ENCODE measurements at regions not wholly inside any gene's neighbourhood (a gene's known extent, or its start where the extent isn't known, plus 50 kb on each side); places are given as distances from the start of the nearest gene placed in this dataset.

DNA sequence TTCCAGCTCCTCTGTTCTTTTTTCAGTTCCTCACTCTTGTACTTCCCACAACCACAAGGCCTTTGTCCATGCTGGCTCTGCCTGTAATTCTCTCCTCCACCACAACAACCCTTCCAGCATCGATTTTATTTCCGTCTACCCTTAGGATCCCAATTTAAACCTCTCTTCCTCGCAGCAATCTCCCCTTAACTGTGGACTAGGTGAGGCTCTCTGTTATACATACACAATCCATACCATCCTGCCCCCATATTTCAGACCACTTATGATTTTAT lies 90.4 kb upstream of the ZC3H11B start:
- DNase-seq = no peak
- H3K4me3 ChIP-seq (replicated peaks in 1 of 3) = no peak overlapping the region
- no peaks in the 10 kb centered on the region for H3K27me3 ChIP-seq
- TF ChIP-seq, protein P1, sequence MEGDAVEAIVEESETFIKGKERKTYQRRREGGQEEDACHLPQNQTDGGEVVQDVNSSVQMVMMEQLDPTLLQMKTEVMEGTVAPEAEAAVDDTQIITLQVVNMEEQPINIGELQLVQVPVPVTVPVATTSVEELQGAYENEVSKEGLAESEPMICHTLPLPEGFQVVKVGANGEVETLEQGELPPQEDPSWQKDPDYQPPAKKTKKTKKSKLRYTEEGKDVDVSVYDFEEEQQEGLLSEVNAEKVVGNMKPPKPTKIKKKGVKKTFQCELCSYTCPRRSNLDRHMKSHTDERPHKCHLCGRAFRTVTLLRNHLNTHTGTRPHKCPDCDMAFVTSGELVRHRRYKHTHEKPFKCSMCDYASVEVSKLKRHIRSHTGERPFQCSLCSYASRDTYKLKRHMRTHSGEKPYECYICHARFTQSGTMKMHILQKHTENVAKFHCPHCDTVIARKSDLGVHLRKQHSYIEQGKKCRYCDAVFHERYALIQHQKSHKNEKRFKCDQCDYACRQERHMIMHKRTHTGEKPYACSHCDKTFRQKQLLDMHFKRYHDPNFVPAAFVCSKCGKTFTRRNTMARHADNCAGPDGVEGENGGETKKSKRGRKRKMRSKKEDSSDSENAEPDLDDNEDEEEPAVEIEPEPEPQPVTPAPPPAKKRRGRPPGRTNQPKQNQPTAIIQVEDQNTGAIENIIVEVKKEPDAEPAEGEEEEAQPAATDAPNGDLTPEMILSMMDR (IDR thresholded peaks at IDR 0.05) = no peak
- TF ChIP-seq POLR2A (IDR thresholded peaks at IDR 0.05) = no peak
- no peaks in the 10 kb centered on the region for H3K9me3 ChIP-seq
- no peaks in the 10 kb centered on the region for H3K36me3 ChIP-seq
- 91 to 99% methylated on average over 3 of the region's 3 CpGs for WGBS, 2 donors
- intact Hi-C loops (cut with DNase I) = no loop called here
- H3K4me1 ChIP-seq = no peaks in the 10 kb centered on the region
- no peak overlapping the region for H3K27ac ChIP-seq

- Histone ChIP-seq H3K27me3 (no peaks in the 10 kb centered on the region), H3K4me3 (replicated peaks in 1 of 3) (no peak overlapping the region), H3K4me1 (no peaks in the 10 kb centered on the region), H3K27ac (no peak overlapping the region), H3K36me3 (no peaks in the 10 kb centered on the region), H3K9me3 (no peaks in the 10 kb centered on the region)
- intact Hi-C loops (cut with DNase I) = no loop called here
- TF ChIP-seq, protein P1 (IDR thresholded peaks at IDR 0.05) = no peak
- no peak for TF ChIP-seq POLR2A (IDR thresholded peaks at IDR 0.05)
- 63 to 73% methylated on average over 3 of the region's 3 CpGs for WGBS, 2 donors
- DNase-seq = no peak
Measured at GRCh38 chr1:219701476-219701875, 88.6 kb upstream of the ZC3H11B start.

- no peak for TF ChIP-seq POLR2A (IDR thresholded peaks at IDR 0.05)
- TF ChIP-seq, protein P1 (IDR thresholded peaks at IDR 0.05) = no peak
- Histone ChIP-seq H3K4me3 (replicated peaks in 1 of 3) (no peak overlapping the region), H3K36me3 (no peaks in the 10 kb centered on the region), H3K27me3 (no peaks in the 10 kb centered on the region), H3K9me3 (no peaks in the 10 kb centered on the region), H3K4me1 (no peaks in the 10 kb centered on the region), H3K27ac (no peak overlapping the region)
- WGBS, 2 donors = 86 to 91% methylated on average over 5 of the region's 5 CpGs
- no peak for DNase-seq
- intact Hi-C loops (cut with DNase I) = no loop called here
Measured at GRCh38 chr1:219699870-219700269, 87.0 kb upstream of the ZC3H11B start.

- Histone ChIP-seq H3K9me3 (no peaks in the 10 kb centered on the region), H3K4me1 (no peaks in the 10 kb centered on the region), H3K27me3 (no peaks in the 10 kb centered on the region), H3K4me3 (replicated peaks in 1 of 3) (no peak overlapping the region), H3K27ac (no peak overlapping the region), H3K36me3 (no peaks in the 10 kb centered on the region)
- WGBS, 2 donors = 87 to 93% methylated on average over 1 of the region's 1 CpG
- TF ChIP-seq, protein P1 (IDR thresholded peaks at IDR 0.05) = no peak
- TF ChIP-seq POLR2A (IDR thresholded peaks at IDR 0.05) = no peak
- intact Hi-C loops (cut with DNase I) = no loop called here
- no peak for DNase-seq
Measured at GRCh38 chr1:219697682-219698081, 84.8 kb upstream of the ZC3H11B start.

DNA sequence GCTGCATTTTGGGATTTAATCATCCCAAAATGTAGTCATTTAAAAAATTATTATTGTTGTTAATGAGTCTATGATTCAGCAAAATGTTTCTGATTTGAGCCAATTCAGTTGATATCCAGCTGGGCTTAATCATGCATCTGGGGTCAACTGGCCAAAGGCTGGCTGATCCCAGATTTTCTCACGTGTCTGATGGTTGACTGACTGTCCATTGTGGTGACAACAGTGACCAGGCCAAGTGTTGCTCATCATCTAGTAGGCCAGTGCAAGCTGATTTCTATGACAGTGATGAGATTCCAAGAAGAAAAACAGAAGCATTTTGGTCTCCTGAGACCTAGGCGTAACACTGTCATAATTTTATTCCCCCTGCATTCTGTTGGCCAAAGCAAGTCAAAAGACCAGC lies 80.1 kb upstream of the ZC3H11B start:
- intact Hi-C loops (cut with DNase I) = no loop called here
- H3K36me3 ChIP-seq = no peaks in the 10 kb centered on the region
- no peak overlapping the region for H3K27ac ChIP-seq
- 76% methylated on average over 2 of the region's 2 CpGs for WGBS, 2 donors
- DNase-seq = no peak
- H3K4me1 ChIP-seq = no peaks in the 10 kb centered on the region
- no peak for TF ChIP-seq POLR2A (IDR thresholded peaks at IDR 0.05)
- TF ChIP-seq, protein P1 (IDR thresholded peaks at IDR 0.05) = no peak
- H3K27me3 ChIP-seq = no peaks in the 10 kb centered on the region
- H3K4me3 ChIP-seq (replicated peaks in 1 of 3) = no peak overlapping the region
- H3K9me3 ChIP-seq = no peaks in the 10 kb centered on the region

Data from thyroid gland (tissue), 4 donors.